ENCODE measurements at regions not wholly inside any gene's neighbourhood (a gene's known extent, or its start where the extent isn't known, plus 50 kb on each side); places are given as distances from the start of the nearest gene placed in this dataset.

DNA sequence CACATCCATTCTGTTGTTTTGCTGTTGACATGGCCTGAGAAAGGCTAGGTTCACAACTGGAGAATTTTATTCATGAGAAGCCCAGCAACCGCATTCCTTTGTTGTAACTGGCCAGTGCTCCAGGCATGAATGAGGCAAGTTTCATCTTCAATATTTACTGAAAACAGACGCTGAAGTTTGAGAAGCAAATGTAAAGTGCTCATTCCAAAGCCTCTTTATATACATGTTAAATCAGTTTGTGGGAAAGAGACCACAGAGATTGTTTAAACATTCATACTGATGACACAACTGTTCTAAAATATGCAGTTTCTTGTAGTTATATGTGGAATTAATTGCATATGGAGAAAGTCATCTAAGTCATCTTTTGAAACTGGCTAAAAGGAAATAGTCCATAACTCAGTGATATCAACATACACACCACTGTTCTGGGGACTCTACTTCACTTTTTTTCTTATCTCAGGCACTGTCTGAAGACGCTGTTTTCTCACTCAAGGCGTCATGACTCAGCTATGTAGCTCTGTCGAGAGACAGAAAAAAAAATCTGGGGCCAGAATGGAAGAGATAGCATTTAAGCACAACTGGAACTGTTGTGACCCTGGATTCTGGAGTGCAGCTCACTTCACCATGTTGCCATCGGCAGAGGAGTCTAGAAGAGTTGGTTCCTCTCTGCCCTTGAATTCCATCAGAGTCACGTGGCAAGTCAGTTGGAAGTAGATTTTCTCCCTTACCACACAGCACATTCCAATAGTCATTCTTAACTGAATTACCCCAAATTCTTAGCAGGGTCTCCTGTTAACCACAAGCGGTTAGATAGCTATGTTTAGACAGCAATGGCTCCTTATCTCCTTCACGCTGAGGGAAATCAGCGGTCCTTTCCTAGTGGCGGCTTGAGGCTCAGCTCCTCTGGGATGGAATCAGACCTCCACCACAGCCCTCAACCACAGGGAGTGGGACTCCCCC, 258.4 kb upstream of the HMGA2 start:
- TF ChIP-seq, protein P1, sequence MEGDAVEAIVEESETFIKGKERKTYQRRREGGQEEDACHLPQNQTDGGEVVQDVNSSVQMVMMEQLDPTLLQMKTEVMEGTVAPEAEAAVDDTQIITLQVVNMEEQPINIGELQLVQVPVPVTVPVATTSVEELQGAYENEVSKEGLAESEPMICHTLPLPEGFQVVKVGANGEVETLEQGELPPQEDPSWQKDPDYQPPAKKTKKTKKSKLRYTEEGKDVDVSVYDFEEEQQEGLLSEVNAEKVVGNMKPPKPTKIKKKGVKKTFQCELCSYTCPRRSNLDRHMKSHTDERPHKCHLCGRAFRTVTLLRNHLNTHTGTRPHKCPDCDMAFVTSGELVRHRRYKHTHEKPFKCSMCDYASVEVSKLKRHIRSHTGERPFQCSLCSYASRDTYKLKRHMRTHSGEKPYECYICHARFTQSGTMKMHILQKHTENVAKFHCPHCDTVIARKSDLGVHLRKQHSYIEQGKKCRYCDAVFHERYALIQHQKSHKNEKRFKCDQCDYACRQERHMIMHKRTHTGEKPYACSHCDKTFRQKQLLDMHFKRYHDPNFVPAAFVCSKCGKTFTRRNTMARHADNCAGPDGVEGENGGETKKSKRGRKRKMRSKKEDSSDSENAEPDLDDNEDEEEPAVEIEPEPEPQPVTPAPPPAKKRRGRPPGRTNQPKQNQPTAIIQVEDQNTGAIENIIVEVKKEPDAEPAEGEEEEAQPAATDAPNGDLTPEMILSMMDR (conservative IDR thresholded peaks at IDR 0.05), result no peak
- no peaks in the 10 kb centered on the region for H3K36me3 Mint-ChIP-seq
- peaks cover 4% of the 10 kb centered on the region for H3K9me3 Mint-ChIP-seq
- H3K27ac Mint-ChIP-seq, result no peak overlapping the region
- H3K4me3 Mint-ChIP-seq, result no peak overlapping the region
- H3K27me3 Mint-ChIP-seq, result peaks cover 4% of the 10 kb centered on the region
- no peak for DNase-seq (ENCODE audit: extremely low spot score, unreplicated experiment)
- peaks cover 10% of the 10 kb centered on the region for H3K4me1 Mint-ChIP-seq (ENCODE audit: unreplicated experiment)

- no peak overlapping the region for H3K4me3 Mint-ChIP-seq
- H3K9me3 Mint-ChIP-seq, result peaks cover 4% of the 10 kb centered on the region
- TF ChIP-seq, protein P1 (conservative IDR thresholded peaks at IDR 0.05), result no peak
- peaks cover 10% of the 10 kb centered on the region for H3K4me1 Mint-ChIP-seq (ENCODE audit: unreplicated experiment)
- H3K27ac Mint-ChIP-seq, result no peak overlapping the region
- no peaks in the 10 kb centered on the region for H3K36me3 Mint-ChIP-seq
- peaks cover 4% of the 10 kb centered on the region for H3K27me3 Mint-ChIP-seq
- no peak for DNase-seq (ENCODE audit: extremely low spot score, unreplicated experiment)
Observed at GRCh38 chr12:65566751-65567150, 257.5 kb upstream of the HMGA2 start.

DNA sequence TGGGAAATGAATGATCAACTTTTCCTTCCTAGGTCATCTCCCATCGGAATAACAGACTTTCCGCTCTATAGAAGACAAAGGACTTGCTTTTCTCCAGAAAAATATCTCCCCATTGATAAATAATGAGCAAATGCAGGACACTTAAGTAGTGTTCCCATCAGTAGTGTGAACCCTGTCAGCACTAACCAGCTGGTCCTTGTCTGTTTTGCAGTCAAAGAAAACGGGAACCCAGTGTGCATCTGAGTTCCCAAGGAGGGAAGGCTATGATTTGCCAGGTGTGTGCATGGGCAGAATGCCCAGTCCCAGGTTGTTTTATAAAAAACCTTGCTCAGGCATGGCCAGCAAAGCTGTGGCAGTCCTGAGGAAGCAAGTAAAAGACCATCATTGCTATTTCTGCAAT, 256.5 kb upstream of the HMGA2 start:
- no peaks in the 10 kb centered on the region for H3K27me3 Mint-ChIP-seq
- DNase-seq (ENCODE audit: extremely low spot score, unreplicated experiment), result no peak
- no peaks in the 10 kb centered on the region for H3K36me3 Mint-ChIP-seq
- TF ChIP-seq, protein P1 (conservative IDR thresholded peaks at IDR 0.05), result no peak
- no peak overlapping the region for H3K4me3 Mint-ChIP-seq
- peaks cover 4% of the 10 kb centered on the region for H3K9me3 Mint-ChIP-seq
- H3K4me1 Mint-ChIP-seq (ENCODE audit: unreplicated experiment), result peaks cover 10% of the 10 kb centered on the region
- no peak overlapping the region for H3K27ac Mint-ChIP-seq

- H3K4me1 Mint-ChIP-seq (ENCODE audit: unreplicated experiment), result peaks cover 10% of the 10 kb centered on the region
- H3K27ac Mint-ChIP-seq, result no peak overlapping the region
- peaks cover 9% of the 10 kb centered on the region for H3K9me3 Mint-ChIP-seq
- no peak overlapping the region for H3K4me3 Mint-ChIP-seq
- DNase-seq (ENCODE audit: extremely low spot score, unreplicated experiment), result no peak
- H3K27me3 Mint-ChIP-seq, result peaks cover under 1% of the 10 kb centered on the region
- TF ChIP-seq, protein P1 (conservative IDR thresholded peaks at IDR 0.05), result no peak
- peaks cover 5% of the 10 kb centered on the region for H3K36me3 Mint-ChIP-seq
Observed at GRCh38 chr12:65568517-65568916, 255.8 kb upstream of the HMGA2 start.

DNA sequence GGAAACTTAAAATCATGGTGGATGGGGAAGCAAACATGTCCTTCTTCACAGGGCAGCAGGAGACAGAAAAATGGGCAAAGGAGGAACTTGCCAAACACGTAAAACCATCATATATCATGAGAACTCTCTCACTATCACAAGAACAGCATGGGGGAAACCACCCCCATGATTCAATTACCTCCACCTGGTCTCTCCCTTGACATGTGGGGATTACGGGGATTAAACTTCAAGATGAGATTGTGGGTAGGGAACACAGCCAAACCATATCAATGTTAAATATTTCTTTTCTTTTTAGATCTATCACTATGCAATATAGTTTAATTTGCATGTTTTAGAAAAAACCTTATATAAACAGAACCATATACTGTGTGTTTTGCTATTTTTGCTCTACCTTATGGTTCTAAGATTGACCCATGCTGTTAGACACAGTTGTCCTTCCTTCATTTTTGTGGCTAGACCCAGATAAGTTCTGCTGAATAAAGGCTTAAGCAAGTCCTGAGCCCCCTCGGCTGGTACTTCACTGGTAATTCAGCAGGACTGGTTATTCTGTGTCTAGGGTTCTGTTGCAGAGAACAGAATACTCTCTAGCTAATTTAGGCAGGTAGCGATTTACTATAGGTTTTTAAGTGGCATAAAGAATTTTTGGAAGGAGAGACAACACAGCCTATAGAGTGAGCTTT, 253.7 kb upstream of the HMGA2 start:
- DNase-seq (ENCODE audit: extremely low spot score, unreplicated experiment), result no peak
- peaks cover 9% of the 10 kb centered on the region for H3K36me3 Mint-ChIP-seq
- peaks cover 14% of the 10 kb centered on the region for H3K9me3 Mint-ChIP-seq
- H3K4me3 Mint-ChIP-seq, result no peak overlapping the region
- peaks cover 7% of the 10 kb centered on the region for H3K4me1 Mint-ChIP-seq (ENCODE audit: unreplicated experiment)
- H3K27me3 Mint-ChIP-seq, result peaks cover 3% of the 10 kb centered on the region
- TF ChIP-seq, protein P1 (conservative IDR thresholded peaks at IDR 0.05), result no peak
- H3K27ac Mint-ChIP-seq, result no peak overlapping the region

Measured in type B pancreatic cell (in vitro differentiated cells).